ENCODE measurements at regions not wholly inside any gene's neighbourhood (a gene's known extent, or its start where the extent isn't known, plus 50 kb on each side); places are given as distances from the start of the nearest gene placed in this dataset.

DNA sequence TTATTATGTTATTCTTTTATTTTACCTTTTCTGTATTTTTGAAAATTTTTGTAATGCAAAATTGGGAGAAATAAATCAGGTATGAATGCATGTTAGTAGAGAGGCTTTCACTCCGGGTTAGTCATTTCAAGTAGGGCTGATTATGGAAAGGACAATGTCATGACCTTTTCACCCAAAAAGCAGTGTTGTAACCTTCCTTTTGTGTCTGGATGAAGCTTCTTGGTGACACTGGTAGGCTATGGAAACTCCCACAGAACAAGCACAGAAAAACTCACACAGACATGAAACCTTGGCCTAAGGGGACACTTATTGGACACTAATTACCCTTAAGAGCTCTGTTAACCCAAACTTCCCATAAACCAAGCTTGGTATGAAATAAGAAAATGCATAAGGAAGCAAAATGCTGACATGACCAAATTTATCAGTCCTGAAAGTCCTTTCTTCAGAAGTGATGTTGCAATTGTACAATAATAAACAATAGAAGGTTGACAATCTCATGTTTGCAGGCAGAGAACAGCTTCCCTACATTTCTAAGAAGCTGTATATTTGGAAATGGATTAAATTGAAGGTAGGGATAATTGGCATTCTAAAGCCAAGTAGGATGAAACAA, 70.0 kb upstream of the KCNJ15 start:
- no peak for TF ChIP-seq CTCF (IDR thresholded peaks at IDR 0.05; ENCODE audit: borderline replicate concordance)
- Histone ChIP-seq H3K36me3 (no peaks in the 10 kb centered on the region), H3K4me3 (no peak overlapping the region), H3K4me1 (no peaks in the 10 kb centered on the region), H3K9me3 (replicated peaks) (peaks cover 40% of the 10 kb centered on the region), H3K27me3 (ENCODE audit: low read depth) (no peaks in the 10 kb centered on the region), H3K27ac (replicated peaks) (no peak overlapping the region)
- DNase-seq = no peak
- intact Hi-C loops (cut with micrococcal nuclease) = no loop called here

DNA sequence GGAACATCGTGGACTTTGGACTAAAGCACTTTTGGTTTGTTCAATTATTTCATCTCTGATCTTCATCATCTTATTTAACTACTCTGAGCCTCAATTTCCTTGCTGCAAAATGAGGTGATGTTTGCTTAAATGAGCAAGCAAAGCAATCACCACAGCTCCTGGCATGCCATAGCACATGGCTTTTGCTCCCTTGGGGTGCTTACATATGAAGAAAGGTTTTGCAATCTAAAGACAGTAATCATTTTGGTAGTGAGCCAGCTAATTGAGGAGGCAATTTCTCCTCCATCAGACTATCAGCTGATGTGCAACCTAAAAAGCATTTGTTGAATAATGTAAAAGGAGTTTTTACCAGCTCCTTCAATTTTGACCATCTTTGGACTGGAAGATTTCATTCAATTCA, 68.8 kb upstream of the KCNJ15 start:
- intact Hi-C loops (cut with micrococcal nuclease) = no loop called here
- no peak for TF ChIP-seq CTCF (IDR thresholded peaks at IDR 0.05; ENCODE audit: borderline replicate concordance)
- Histone ChIP-seq H3K36me3 (no peaks in the 10 kb centered on the region), H3K4me3 (no peak overlapping the region), H3K4me1 (no peaks in the 10 kb centered on the region), H3K27me3 (ENCODE audit: low read depth) (no peaks in the 10 kb centered on the region), H3K9me3 (replicated peaks) (peaks cover 40% of the 10 kb centered on the region), H3K27ac (replicated peaks) (no peak overlapping the region)
- DNase-seq = no peak

- Histone ChIP-seq H3K36me3 (no peaks in the 10 kb centered on the region), H3K4me1 (no peaks in the 10 kb centered on the region), H3K4me3 (no peak overlapping the region), H3K9me3 (replicated peaks) (peaks cover 31% of the 10 kb centered on the region), H3K27me3 (ENCODE audit: low read depth) (no peaks in the 10 kb centered on the region), H3K27ac (replicated peaks) (peak overlapping the region; percentile 17)
- DNase-seq = no peak
- no peak for TF ChIP-seq CTCF (IDR thresholded peaks at IDR 0.05; ENCODE audit: borderline replicate concordance)
- intact Hi-C loops (cut with micrococcal nuclease) = no loop called here
These were observed 60.8 kb upstream of the KCNJ15 start for GRCh38 chr21:38196036-38196435.

DNA sequence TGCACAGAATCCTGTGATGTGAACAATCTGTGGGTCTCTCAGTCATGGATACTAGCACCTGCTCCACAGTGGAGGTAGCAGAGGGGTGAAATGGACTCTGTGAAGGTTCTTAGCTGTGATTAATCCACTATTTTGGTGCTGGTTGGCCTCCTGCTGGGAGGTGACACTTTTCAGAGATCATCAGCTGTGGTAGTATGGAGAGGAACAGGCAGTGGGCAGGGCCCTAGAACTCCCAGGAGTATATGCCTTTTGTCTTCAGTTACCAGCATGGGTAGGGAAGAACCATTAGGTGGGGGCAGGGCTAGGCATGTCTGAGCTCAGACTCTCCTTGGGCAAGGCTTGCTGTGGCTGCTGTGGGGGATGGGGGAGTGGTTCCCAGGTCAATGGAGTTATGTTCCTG, 54.0 kb upstream of the KCNJ15 start:
- Histone ChIP-seq H3K27ac (replicated peaks) (no peak overlapping the region), H3K9me3 (replicated peaks) (peaks cover 5% of the 10 kb centered on the region), H3K27me3 (ENCODE audit: low read depth) (peaks cover 9% of the 10 kb centered on the region), H3K4me1 (no peaks in the 10 kb centered on the region), H3K4me3 (no peak overlapping the region), H3K36me3 (no peaks in the 10 kb centered on the region)
- intact Hi-C loops (cut with micrococcal nuclease) = no loop called here
- DNase-seq = no peak
- TF ChIP-seq CTCF (IDR thresholded peaks at IDR 0.05; ENCODE audit: borderline replicate concordance) = no peak

- Histone ChIP-seq H3K4me3 (no peak overlapping the region), H3K36me3 (no peaks in the 10 kb centered on the region), H3K27me3 (ENCODE audit: low read depth) (peaks cover 14% of the 10 kb centered on the region), H3K4me1 (no peaks in the 10 kb centered on the region), H3K9me3 (replicated peaks) (peaks cover 1% of the 10 kb centered on the region), H3K27ac (replicated peaks) (no peak overlapping the region)
- DNase-seq = no peak
- TF ChIP-seq CTCF (IDR thresholded peaks at IDR 0.05; ENCODE audit: borderline replicate concordance) = no peak
- intact Hi-C loops (cut with micrococcal nuclease) = no loop called here
These were observed 53.6 kb upstream of the KCNJ15 start for GRCh38 chr21:38203229-38203628.

Measured in left ventricle myocardium inferior (tissue), 1 donor.